ENCODE measurements at regions not wholly inside any gene's neighbourhood (a gene's known extent, or its start where the extent isn't known, plus 50 kb on each side); places are given as distances from the start of the nearest gene placed in this dataset.
A peak's percentile ranks its signal among the peaks of the same experiment; 100 is the strongest.

- CTCF ChIA-PET, result interaction anchor here (1.0 kb wide), 1 partner anchor 87 kb away, joined by 3 read pairs; no protein-coding TSS in a partner anchor
- POLR2A ChIA-PET (ENCODE audit: low non-redundant PET), result no interaction called here
- DNase-seq (ENCODE audit: low spot score), result peak; percentile 86
- peak overlapping the region; percentile 86 for H3K27ac ChIP-seq
- no peak for TF ChIP-seq CTCF (conservative IDR thresholded peaks at IDR 0.05; ENCODE audit: low read depth)
Observed at GRCh38 chr3:193869221-193870201, 266.4 kb upstream of the HES1 start.

- TF ChIP-seq CTCF (conservative IDR thresholded peaks at IDR 0.05; ENCODE audit: low read depth), result no peak
- ChIA-PET CTCF (interaction anchor here (0.6 to 1.7 kb wide), 3 partner anchors 90 to 268 kb away, joined by 3 to 9 read pairs (median 5); no protein-coding TSS in a partner anchor), POLR2A (ENCODE audit: low non-redundant PET) (no interaction called here)
- DNase-seq (ENCODE audit: low spot score), result peak; percentile 37
- peak overlapping the region; percentile 86 for H3K27ac ChIP-seq
Observed at GRCh38 chr3:193870376-193871219, 265.4 kb upstream of the HES1 start.

GRCh38 chr3:193871220-193871485, 264.8 kb upstream of the HES1 start:
- ChIA-PET CTCF (interaction anchor here (0.6 to 1.7 kb wide), 3 partner anchors 90 to 267 kb away, joined by 3 to 9 read pairs (median 5); no protein-coding TSS in a partner anchor), POLR2A (ENCODE audit: low non-redundant PET) (no interaction called here)
- no peak for TF ChIP-seq CTCF (conservative IDR thresholded peaks at IDR 0.05; ENCODE audit: low read depth)
- peak overlapping the region; percentile 86 for H3K27ac ChIP-seq
- no peak for DNase-seq (ENCODE audit: low spot score)

- ChIA-PET POLR2A (ENCODE audit: low non-redundant PET) (interaction anchor here (0.8 to 0.9 kb wide), 2 partner anchors 92 to 131 kb away, joined by 4 to 5 read pairs; no protein-coding TSS in a partner anchor), CTCF (interaction anchor here (1.6 kb wide), 1 partner anchor 97 kb away, joined by 7 read pairs; no protein-coding TSS in a partner anchor)
- TF ChIP-seq CTCF (conservative IDR thresholded peaks at IDR 0.05; ENCODE audit: low read depth), result no peak
- DNase-seq (ENCODE audit: low spot score), result peak; percentile 98
- H3K27ac ChIP-seq, result peak overlapping the region; percentile 86
Observed at GRCh38 chr3:193872265-193872753, 263.6 kb upstream of the HES1 start.

- ChIA-PET CTCF (interaction anchor here (0.9 to 1.6 kb wide), 4 partner anchors 9 to 442 kb away, joined by 3 to 7 read pairs (median 3); no protein-coding TSS in a partner anchor), POLR2A (ENCODE audit: low non-redundant PET) (no interaction called here)
- no peak for DNase-seq (ENCODE audit: low spot score)
- no peak for TF ChIP-seq CTCF (conservative IDR thresholded peaks at IDR 0.05; ENCODE audit: low read depth)
- H3K27ac ChIP-seq, result peak overlapping the region; percentile 86
Observed at GRCh38 chr3:193873426-193874201, 262.3 kb upstream of the HES1 start.

All from RWPE1 (cell line).